ENCODE measurements at regions not wholly inside any gene's neighbourhood (a gene's known extent, or its start where the extent isn't known, plus 50 kb on each side); places are given as distances from the start of the nearest gene placed in this dataset.

DNA sequence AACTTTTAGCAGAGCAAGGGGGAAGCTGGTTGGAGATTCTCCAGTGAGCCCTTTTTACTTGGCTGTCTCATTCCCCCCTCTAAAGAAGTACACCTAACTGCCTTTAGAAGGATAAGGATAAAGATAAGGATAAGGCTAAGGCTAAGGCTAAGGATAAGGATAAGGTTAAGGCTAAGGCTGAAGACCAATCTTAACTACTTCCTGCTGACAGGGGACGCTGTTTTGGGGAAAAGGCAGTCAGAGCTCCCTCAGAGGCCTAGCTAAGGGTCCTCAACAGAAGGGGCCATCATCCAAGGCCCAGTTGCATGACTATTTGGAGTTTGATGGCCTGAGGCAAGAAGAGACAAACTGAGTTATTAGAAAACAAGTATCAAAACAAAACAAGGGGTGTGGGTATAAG, 94.3 kb upstream of the ARPP21 start:
- DNase-seq (ENCODE audit: insufficient read length, low spot score): no peak
- no peak for FAIRE-seq

DNA sequence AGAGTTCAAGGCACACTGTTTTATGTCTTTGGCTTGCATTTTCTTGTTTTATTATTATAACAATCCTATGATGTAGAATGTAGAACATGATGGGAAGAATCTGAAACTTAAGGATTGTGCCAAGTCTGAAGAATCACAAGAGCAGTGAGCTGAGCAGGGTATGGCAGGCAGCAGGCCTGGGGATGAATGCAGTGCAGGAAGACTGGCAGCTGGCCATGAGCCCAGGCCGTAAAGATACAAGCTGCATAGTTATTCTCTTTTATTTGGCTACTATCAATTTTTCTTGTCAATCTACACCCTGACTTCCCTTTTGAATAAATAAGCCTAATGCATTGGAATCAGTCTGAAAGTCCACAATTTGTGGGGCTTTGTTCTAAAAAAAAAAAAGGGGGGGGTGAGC, 89.6 kb upstream of the ARPP21 start:
- no peak for FAIRE-seq
- TF ChIP-seq POU2F2 (IDR thresholded peaks at IDR 0.05; ENCODE audit: low read depth, low read length): no peak
- TF ChIP-seq SPI1 (IDR thresholded peaks at IDR 0.05; ENCODE audit: low read depth, low read length): no peak
- TF ChIP-seq POLR2AphosphoS5 (IDR thresholded peaks at IDR 0.05; ENCODE audit: low read depth, low read length): no peak
- TF ChIP-seq PAX5 (IDR thresholded peaks at IDR 0.05; ENCODE audit: insufficient read depth, low read length, severe bottlenecking): no peak
- TF ChIP-seq TAF1 (IDR thresholded peaks at IDR 0.05; ENCODE audit: low read depth, low read length): no peak
- no peak for TF ChIP-seq POLR2A (IDR thresholded peaks at IDR 0.05; ENCODE audit: low read depth, low read length)
- DNase-seq (ENCODE audit: insufficient read length, low spot score): no peak

More for the DNA sequence above, 94.3 kb upstream of the ARPP21 start:
- TF ChIP-seq POU2F2 (IDR thresholded peaks at IDR 0.05; ENCODE audit: low read depth, low read length) (no peak), POLR2AphosphoS5 (IDR thresholded peaks at IDR 0.05; ENCODE audit: low read depth, low read length) (no peak)

DNA sequence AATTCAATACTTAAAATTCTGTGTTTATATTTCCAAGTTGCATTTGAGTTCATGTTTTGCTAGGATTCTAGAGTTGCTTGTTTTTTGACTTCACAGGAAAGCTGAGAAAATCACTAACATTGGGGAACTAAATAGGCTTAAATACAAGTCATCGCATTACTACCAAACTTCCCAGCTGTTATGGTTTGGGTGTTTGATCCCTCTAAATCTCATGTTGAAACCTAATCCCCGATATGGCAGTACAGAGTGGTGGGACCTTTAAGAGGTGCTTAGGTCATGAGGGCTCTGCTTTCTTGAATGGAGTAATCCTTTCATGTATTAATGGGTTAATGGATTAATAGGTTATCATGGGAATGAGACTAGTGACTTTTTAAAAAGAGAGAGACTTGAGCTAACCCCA, 77.2 kb upstream of the ARPP21 start:
- no peak for DNase-seq (ENCODE audit: insufficient read length, low spot score)
- no peak for TF ChIP-seq POLR2A (IDR thresholded peaks at IDR 0.05; ENCODE audit: low read depth, low read length)
- TF ChIP-seq PAX5 (IDR thresholded peaks at IDR 0.05; ENCODE audit: insufficient read depth, low read length, severe bottlenecking): no peak
- TF ChIP-seq TAF1 (IDR thresholded peaks at IDR 0.05; ENCODE audit: low read depth, low read length): no peak
- TF ChIP-seq POU2F2 (IDR thresholded peaks at IDR 0.05; ENCODE audit: low read depth, low read length): no peak
- no peak for TF ChIP-seq POLR2AphosphoS5 (IDR thresholded peaks at IDR 0.05; ENCODE audit: low read depth, low read length)
- no peak for TF ChIP-seq SPI1 (IDR thresholded peaks at IDR 0.05; ENCODE audit: low read depth, low read length)
- FAIRE-seq: no peak

DNA sequence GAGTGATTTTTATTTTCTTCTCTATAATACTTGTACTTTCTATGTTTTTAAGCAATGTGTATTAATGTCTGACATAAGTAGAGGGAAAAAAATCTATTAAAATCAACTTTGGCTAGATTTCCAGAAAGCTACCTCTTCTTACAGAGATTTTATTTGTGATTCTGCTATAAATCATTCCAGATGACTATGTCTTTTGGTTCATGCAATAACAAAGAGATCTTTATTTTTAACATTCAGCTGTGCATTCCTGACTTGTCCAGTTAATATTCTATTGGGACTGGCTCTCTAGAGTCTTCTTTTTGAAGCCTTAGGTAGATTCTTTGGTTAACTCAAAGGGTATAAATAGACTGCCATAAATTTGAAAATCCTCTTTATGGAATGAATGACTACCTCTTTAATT, 74.3 kb upstream of the ARPP21 start:
- DNase-seq (ENCODE audit: insufficient read length, low spot score) (no peak), FAIRE-seq (no peak)
- no peak for TF ChIP-seq TAF1 (IDR thresholded peaks at IDR 0.05; ENCODE audit: low read depth, low read length)
- no peak for TF ChIP-seq POLR2AphosphoS5 (IDR thresholded peaks at IDR 0.05; ENCODE audit: low read depth, low read length)
- no peak for TF ChIP-seq POLR2A (IDR thresholded peaks at IDR 0.05; ENCODE audit: low read depth, low read length)
- no peak for TF ChIP-seq SPI1 (IDR thresholded peaks at IDR 0.05; ENCODE audit: low read depth, low read length)
- TF ChIP-seq PAX5 (IDR thresholded peaks at IDR 0.05; ENCODE audit: insufficient read depth, low read length, severe bottlenecking): no peak
- TF ChIP-seq POU2F2 (IDR thresholded peaks at IDR 0.05; ENCODE audit: low read depth, low read length): no peak
